ENCODE measurements at regions not wholly inside any gene's neighbourhood (a gene's known extent, or its start where the extent isn't known, plus 50 kb on each side); places are given as distances from the start of the nearest gene placed in this dataset.

DNA sequence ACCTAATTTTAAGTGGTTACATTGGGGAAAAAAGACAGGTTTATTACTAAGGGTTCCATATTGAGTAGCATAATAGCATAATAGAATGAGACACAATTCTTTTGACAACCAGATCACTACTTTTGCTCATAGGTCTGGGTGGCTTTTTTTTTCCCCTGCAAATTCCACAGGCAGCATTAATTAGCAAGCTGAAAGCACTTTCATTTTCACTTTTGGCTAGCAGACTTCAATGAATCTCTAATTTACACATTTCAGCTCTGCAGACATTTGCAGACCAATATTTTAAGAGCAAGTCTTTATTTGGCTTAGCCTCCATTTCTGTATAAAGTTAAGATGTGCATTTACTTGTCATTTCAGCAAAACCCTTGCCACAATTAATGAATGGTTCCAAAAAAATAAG is 185.5 kb downstream of the NOL4 start:
- Mint-ChIP-seq H3K27ac (ENCODE audit: unreplicated experiment) (no peak overlapping the region), H3K27me3 (ENCODE audit: unreplicated experiment) (no peaks in the 10 kb centered on the region), H3K4me1 (ENCODE audit: unreplicated experiment) (peaks cover 19% of the 10 kb centered on the region), H3K9me3 (ENCODE audit: unreplicated experiment) (peaks cover 10% of the 10 kb centered on the region), H3K36me3 (ENCODE audit: unreplicated experiment) (no peaks in the 10 kb centered on the region), H3K4me3 (ENCODE audit: unreplicated experiment) (no peak overlapping the region)
- TF ChIP-seq, protein P1, sequence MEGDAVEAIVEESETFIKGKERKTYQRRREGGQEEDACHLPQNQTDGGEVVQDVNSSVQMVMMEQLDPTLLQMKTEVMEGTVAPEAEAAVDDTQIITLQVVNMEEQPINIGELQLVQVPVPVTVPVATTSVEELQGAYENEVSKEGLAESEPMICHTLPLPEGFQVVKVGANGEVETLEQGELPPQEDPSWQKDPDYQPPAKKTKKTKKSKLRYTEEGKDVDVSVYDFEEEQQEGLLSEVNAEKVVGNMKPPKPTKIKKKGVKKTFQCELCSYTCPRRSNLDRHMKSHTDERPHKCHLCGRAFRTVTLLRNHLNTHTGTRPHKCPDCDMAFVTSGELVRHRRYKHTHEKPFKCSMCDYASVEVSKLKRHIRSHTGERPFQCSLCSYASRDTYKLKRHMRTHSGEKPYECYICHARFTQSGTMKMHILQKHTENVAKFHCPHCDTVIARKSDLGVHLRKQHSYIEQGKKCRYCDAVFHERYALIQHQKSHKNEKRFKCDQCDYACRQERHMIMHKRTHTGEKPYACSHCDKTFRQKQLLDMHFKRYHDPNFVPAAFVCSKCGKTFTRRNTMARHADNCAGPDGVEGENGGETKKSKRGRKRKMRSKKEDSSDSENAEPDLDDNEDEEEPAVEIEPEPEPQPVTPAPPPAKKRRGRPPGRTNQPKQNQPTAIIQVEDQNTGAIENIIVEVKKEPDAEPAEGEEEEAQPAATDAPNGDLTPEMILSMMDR (IDR thresholded peaks at IDR 0.05), result no peak
- no peak for DNase-seq (ENCODE audit: extremely low spot score, unreplicated experiment)

- no peaks in the 10 kb centered on the region for H3K36me3 Mint-ChIP-seq (ENCODE audit: unreplicated experiment)
- TF ChIP-seq, protein P1 (IDR thresholded peaks at IDR 0.05), result no peak
- peaks cover 19% of the 10 kb centered on the region for H3K4me1 Mint-ChIP-seq (ENCODE audit: unreplicated experiment)
- DNase-seq (ENCODE audit: extremely low spot score, unreplicated experiment), result no peak
- H3K9me3 Mint-ChIP-seq (ENCODE audit: unreplicated experiment), result peaks cover 17% of the 10 kb centered on the region
- no peaks in the 10 kb centered on the region for H3K27me3 Mint-ChIP-seq (ENCODE audit: unreplicated experiment)
- peak overlapping the region; percentile 5 for H3K27ac Mint-ChIP-seq (ENCODE audit: unreplicated experiment)
- H3K4me3 Mint-ChIP-seq (ENCODE audit: unreplicated experiment), result no peak overlapping the region
Measured at GRCh38 chr18:34038086-34038485, 186.6 kb downstream of the NOL4 start.

DNA sequence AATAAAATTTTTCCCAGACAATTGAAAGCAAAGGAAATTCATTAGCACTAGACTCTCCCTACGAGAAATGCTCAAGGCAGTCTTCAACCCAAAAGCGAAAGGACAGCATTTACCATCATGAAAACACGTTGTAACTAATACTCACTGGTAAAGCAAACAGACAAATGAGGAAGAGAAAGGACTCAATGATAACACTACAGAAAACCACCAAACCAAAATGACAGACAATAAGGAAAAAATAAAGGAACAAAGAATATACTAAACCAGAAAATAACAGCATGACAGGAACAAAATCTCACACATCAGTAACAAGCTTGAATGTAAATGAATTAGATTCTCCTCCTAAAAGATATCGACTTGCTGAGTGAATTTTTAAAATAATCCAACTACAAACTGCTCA is 190.7 kb downstream of the NOL4 start:
- H3K9me3 Mint-ChIP-seq (ENCODE audit: unreplicated experiment), result peaks cover 22% of the 10 kb centered on the region
- TF ChIP-seq, protein P1 (IDR thresholded peaks at IDR 0.05), result no peak
- H3K4me3 Mint-ChIP-seq (ENCODE audit: unreplicated experiment), result no peak overlapping the region
- no peak for DNase-seq (ENCODE audit: extremely low spot score, unreplicated experiment)
- H3K36me3 Mint-ChIP-seq (ENCODE audit: unreplicated experiment), result no peaks in the 10 kb centered on the region
- H3K4me1 Mint-ChIP-seq (ENCODE audit: unreplicated experiment), result peaks cover 12% of the 10 kb centered on the region
- H3K27ac Mint-ChIP-seq (ENCODE audit: unreplicated experiment), result no peak overlapping the region
- H3K27me3 Mint-ChIP-seq (ENCODE audit: unreplicated experiment), result no peaks in the 10 kb centered on the region

- Mint-ChIP-seq H3K9me3 (ENCODE audit: unreplicated experiment) (peaks cover 19% of the 10 kb centered on the region), H3K36me3 (ENCODE audit: unreplicated experiment) (no peaks in the 10 kb centered on the region), H3K27me3 (ENCODE audit: unreplicated experiment) (no peaks in the 10 kb centered on the region), H3K4me1 (ENCODE audit: unreplicated experiment) (no peaks in the 10 kb centered on the region), H3K27ac (ENCODE audit: unreplicated experiment) (no peak overlapping the region), H3K4me3 (ENCODE audit: unreplicated experiment) (no peak overlapping the region)
- no peak for DNase-seq (ENCODE audit: extremely low spot score, unreplicated experiment)
- TF ChIP-seq, protein P1 (IDR thresholded peaks at IDR 0.05), result no peak
Measured at GRCh38 chr18:34031810-34032209, 192.9 kb downstream of the NOL4 start.

DNA sequence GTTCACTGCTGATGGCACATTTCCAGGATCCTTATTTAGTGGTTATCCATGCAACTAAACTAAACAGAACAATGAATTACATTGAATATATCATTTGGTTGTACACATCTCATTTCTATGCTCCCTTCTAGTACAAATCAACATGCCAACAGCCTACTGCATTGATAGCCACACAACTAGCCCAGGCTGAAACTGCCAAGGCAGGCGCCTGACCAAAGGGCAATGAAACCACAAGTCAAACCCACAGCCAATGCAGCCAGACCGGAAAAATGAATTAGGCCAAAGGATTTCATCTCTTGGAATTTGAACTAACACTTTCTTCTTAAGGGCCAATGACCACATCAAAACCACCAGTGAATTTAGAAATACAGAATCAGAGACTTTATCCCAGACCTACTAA is 196.4 kb downstream of the NOL4 start:
- Mint-ChIP-seq H3K36me3 (ENCODE audit: unreplicated experiment) (no peaks in the 10 kb centered on the region), H3K4me3 (ENCODE audit: unreplicated experiment) (no peak overlapping the region), H3K4me1 (ENCODE audit: unreplicated experiment) (peaks cover 2% of the 10 kb centered on the region), H3K9me3 (ENCODE audit: unreplicated experiment) (peaks cover 5% of the 10 kb centered on the region), H3K27ac (ENCODE audit: unreplicated experiment) (no peak overlapping the region), H3K27me3 (ENCODE audit: unreplicated experiment) (no peaks in the 10 kb centered on the region)
- TF ChIP-seq, protein P1 (IDR thresholded peaks at IDR 0.05), result no peak
- no peak for DNase-seq (ENCODE audit: extremely low spot score, unreplicated experiment)

Data from osteocyte (in vitro differentiated cells).